H1 (cell line): ENCODE measurements at regions not wholly inside any gene's neighbourhood (a gene's known extent, or its start where the extent isn't known, plus 50 kb on each side); places are given as distances from the start of the nearest gene placed in this dataset.
A peak's percentile ranks its signal among the peaks of the same experiment; 100 is the strongest.

ENCODE experiments used
- CTCF ChIA-PET: fragments of 300-600 bp; sonication (Branson Sonifier 250); formaldehyde crosslinking; loops from one replicate; lab custom pipeline; 2021; ENCODE audit not compliant: partially characterized antibody; lab: Charles Lee
- POLR2A ChIA-PET: fragments of 300-600 bp; sonication (Branson Sonifier 250); formaldehyde crosslinking; loops from one replicate; lab custom pipeline; 2021; ENCODE audit warnings: inconsistent platforms; ENCODE audit not compliant: partially characterized antibody; lab: Charles Lee
- DNase-seq, 2 experiments: peaks; one replicate each; pipeline versions ENCODE4 v3.0.0 to v3.0.0-alpha.2; 2010 to 2022; ENCODE audit warnings: low spot score in 2 of 2, low read depth in 1 of 2, mixed read lengths in 1 of 2
- FAIRE-seq: peaks from 2 replicates; lab custom pipeline; 2011; peaks lifted over from hg19 to GRCh38; lab: Jason Lieb, UNC
- H2AFZ ChIP-seq: 2 replicates; pipeline ENCODE4 v1.8.1; 2012; ENCODE audit warnings: low read length, inconsistent platforms
- H2AK5ac ChIP-seq: 2 replicates; pipeline ENCODE4 v1.6.1; 2013; ENCODE audit warnings: low read depth, low read length
- H2BK120ac ChIP-seq: replicated peaks from 2 replicates; pipeline ENCODE3; 2013; ENCODE audit warnings: low read depth, low read length, inconsistent platforms
- H2BK12ac ChIP-seq: 2 replicates; pipeline ENCODE4 v1.6.1; 2013; ENCODE audit warnings: low read depth, low read length
- H2BK15ac ChIP-seq: 2 replicates; pipeline ENCODE4 v1.6.1; 2013; ENCODE audit warnings: low read length
- H2BK20ac ChIP-seq: 2 replicates; pipeline ENCODE4 v1.6.1; 2013; ENCODE audit warnings: low read length
- H2BK5ac ChIP-seq: 2 replicates; pipeline ENCODE4 v1.6.1; 2013; ENCODE audit warnings: low read depth, low read length
- H3K14ac ChIP-seq: 2 replicates; pipeline ENCODE4 v1.6.1; 2013; ENCODE audit warnings: inconsistent platforms; ENCODE audit not compliant: insufficient read length
- H3K18ac ChIP-seq: 2 replicates; pipeline ENCODE4 v1.6.1; 2013; ENCODE audit warnings: low read length; ENCODE audit errors: extremely low read depth
- H3K23ac ChIP-seq: 2 replicates; pipeline ENCODE4 v1.6.1; 2013; ENCODE audit warnings: inconsistent platforms; ENCODE audit not compliant: insufficient read length
- H3K23me2 ChIP-seq: 2 replicates; pipeline ENCODE4 v1.6.1; 2013; ENCODE audit warnings: low read depth, low read length
- H3K27ac ChIP-seq: 2 replicates; pipeline ENCODE4 v1.6.1; 2011; ENCODE audit warnings: low read depth, low read length, inconsistent platforms
- H3K27me3 ChIP-seq, 4 experiments: replicated peaks in 1 of 4; 1 replicate in 1 of 4; 2 replicates in 3 of 4; pipeline versions ENCODE4 v1.6.1 to v1.8.1; 2011 to 2013; ENCODE audit warnings: low read length in 3 of 4, mild to moderate bottlenecking in 3 of 4, inconsistent platforms in 2 of 4, mixed read lengths in 2 of 4, moderate library complexity in 1 of 4; ENCODE audit not compliant: control insufficient read depth in 3 of 4, insufficient read depth in 3 of 4; ENCODE audit errors: extremely low read depth in 1 of 4
- H3K36me3 ChIP-seq, 4 experiments: 2 replicates each; pipeline versions ENCODE4 v1.6.1 to v1.8.1; 2011 to 2013; ENCODE audit warnings: mild to moderate bottlenecking in 4 of 4, low read length in 3 of 4, moderate library complexity in 2 of 4, control low read depth in 1 of 4, inconsistent platforms in 1 of 4; ENCODE audit not compliant: insufficient read depth in 4 of 4, control insufficient read depth in 2 of 4
- H3K4ac ChIP-seq: replicated peaks from 2 replicates; pipeline ENCODE3; 2013; ENCODE audit warnings: low read length, low read depth, mixed read lengths, inconsistent platforms; ENCODE audit not compliant: insufficient read length
- H3K4me1 ChIP-seq, 4 experiments: replicated peaks in 1 of 4; 1 replicate in 1 of 4; 2 replicates in 3 of 4; pipeline versions ENCODE4 v1.6.1 to v1.8.1; 2011 to 2013; ENCODE audit warnings: low read length in 3 of 4, inconsistent platforms in 2 of 4, mixed read lengths in 1 of 4; ENCODE audit not compliant: insufficient read depth in 4 of 4, control insufficient read depth in 3 of 4
- H3K4me2 ChIP-seq, 2 experiments: 2 replicates each; pipeline versions ENCODE4 v1.6.1 to v1.8.1; 2011 to 2013; ENCODE audit warnings: low read depth in 2 of 2, low read length in 2 of 2, control low read depth in 1 of 2, inconsistent platforms in 1 of 2, mild to moderate bottlenecking in 1 of 2; ENCODE audit not compliant: insufficient read depth in 1 of 2
- H3K4me3 ChIP-seq, 4 experiments: fragments of 200-600, 300-600 bp in 1 of 4; sonication (generic), shearing (Covaris generic), sonication (Bioruptor Twin) in 1 of 4; 2 replicates each; pipeline versions ENCODE4 v1.5.1 to v1.8.1; 2011 to 2016; ENCODE audit warnings: low read length in 4 of 4, low read depth in 3 of 4, control low read depth in 2 of 4, inconsistent platforms in 2 of 4, mild to moderate bottlenecking in 2 of 4, mixed read lengths in 1 of 4, moderate library complexity in 1 of 4; ENCODE audit not compliant: insufficient read depth in 2 of 4; ENCODE audit errors: extremely low read depth in 1 of 4
- H3K56ac ChIP-seq: replicated peaks from 2 replicates; pipeline ENCODE3; 2013; ENCODE audit warnings: low read depth, mild to moderate bottlenecking, mixed read lengths, low read length, inconsistent platforms; ENCODE audit not compliant: insufficient read length
- H3K79me1 ChIP-seq: 2 replicates; pipeline ENCODE4 v1.6.1; 2013; ENCODE audit warnings: low read depth, low read length, control low read depth
- H3K79me2 ChIP-seq, 2 experiments: 2 replicates each; pipeline versions ENCODE4 v1.6.1 to v1.8.1; 2012 to 2013; ENCODE audit warnings: low read length in 2 of 2, mild to moderate bottlenecking in 2 of 2, inconsistent platforms in 1 of 2; ENCODE audit not compliant: insufficient read depth in 2 of 2, control insufficient read depth in 1 of 2
- H3K9ac ChIP-seq, 4 experiments: replicated peaks in 1 of 4; 1 replicate in 1 of 4; 2 replicates in 3 of 4; pipeline versions ENCODE4 v1.6.1 to v1.8.1; 2011 to 2013; ENCODE audit warnings: low read depth in 3 of 4, low read length in 3 of 4, control low read depth in 2 of 4, mild to moderate bottlenecking in 2 of 4, moderate library complexity in 2 of 4, inconsistent platforms in 1 of 4; ENCODE audit errors: extremely low read depth in 1 of 4
- H3K9me3 ChIP-seq, 2 experiments: 2 replicates each; pipeline versions ENCODE4 v1.6.1 to v1.8.1; 2012 to 2013; ENCODE audit warnings: mild to moderate bottlenecking in 2 of 2, moderate library complexity in 2 of 2, control low read depth in 1 of 2, inconsistent platforms in 1 of 2, low read depth in 1 of 2, low read length in 1 of 2, mixed read lengths in 1 of 2; ENCODE audit not compliant: insufficient read depth in 2 of 2
- H4K20me1 ChIP-seq, 2 experiments: replicated peaks in 1 of 2; 2 replicates each; pipeline versions ENCODE3 to v1.8.1; 2011 to 2013; ENCODE audit warnings: inconsistent platforms in 2 of 2, low read length in 2 of 2, mild to moderate bottlenecking in 1 of 2; ENCODE audit not compliant: insufficient read depth in 2 of 2, control insufficient read depth in 1 of 2
- H4K5ac ChIP-seq: 2 replicates; pipeline ENCODE4 v1.6.1; 2013; ENCODE audit warnings: low read length, low read depth, mixed read lengths, inconsistent platforms; ENCODE audit not compliant: insufficient read length
- H4K8ac ChIP-seq: 2 replicates; pipeline ENCODE4 v1.8.0; 2013; ENCODE audit warnings: mild to moderate bottlenecking, moderate library complexity, low read length, inconsistent platforms; ENCODE audit not compliant: insufficient read depth; ENCODE audit errors: extremely low read depth
- H4K91ac ChIP-seq: replicated peaks from 2 replicates; pipeline ENCODE3; 2013; ENCODE audit warnings: low read length, mixed read lengths, inconsistent platforms; ENCODE audit not compliant: insufficient read length
- RXRA ChIP-seq: IDR thresholded peaks from 2 replicates; pipeline ENCODE4 v1.6.1; 2011; ENCODE audit warnings: low read depth, mild to moderate bottlenecking, low read length, moderate library complexity; ENCODE audit not compliant: insufficient read depth
- SIX5 ChIP-seq: IDR thresholded peaks from 2 replicates; pipeline ENCODE4 v1.6.1; 2011; ENCODE audit warnings: mild to moderate bottlenecking, low read depth, low read length
- WGBS, 2 experiments: shearing (Covaris generic) in 1 of 2; methylation state at CpG; one replicate each; pipeline versions ENCODE4 v1.1.6 to v1.1.7; 2013 to 2015; ENCODE audit warnings: low lambda C conversion rate in 2 of 2, mixed read lengths in 2 of 2, inconsistent platforms in 1 of 2, low coverage in 1 of 2, missing lambda C conversion rate in 1 of 2; ENCODE audit not compliant: insufficient replicate concordance in 2 of 2, insufficient coverage in 1 of 2, insufficient read length in 1 of 2; ENCODE audit errors: extremely low coverage in 1 of 2, missing lambda C conversion rate in 1 of 2; 5-methylcytosine and 5-hydroxymethylcytosine counted together
- TF ChIP-seq, protein P1 (sequence below), 3 experiments: IDR thresholded peaks; 1 replicate in 2 of 3; 2 replicates in 1 of 3; pipeline versions ENCODE4 v1.5.1 to v1.6.1; 2011; ENCODE audit warnings: low read length in 3 of 3, mild to moderate bottlenecking in 3 of 3, inconsistent platforms in 2 of 3, low read depth in 1 of 3, moderate library complexity in 1 of 3; ENCODE audit not compliant: insufficient read depth in 1 of 3; ENCODE audit errors: control extremely low read depth in 1 of 3

DNA sequence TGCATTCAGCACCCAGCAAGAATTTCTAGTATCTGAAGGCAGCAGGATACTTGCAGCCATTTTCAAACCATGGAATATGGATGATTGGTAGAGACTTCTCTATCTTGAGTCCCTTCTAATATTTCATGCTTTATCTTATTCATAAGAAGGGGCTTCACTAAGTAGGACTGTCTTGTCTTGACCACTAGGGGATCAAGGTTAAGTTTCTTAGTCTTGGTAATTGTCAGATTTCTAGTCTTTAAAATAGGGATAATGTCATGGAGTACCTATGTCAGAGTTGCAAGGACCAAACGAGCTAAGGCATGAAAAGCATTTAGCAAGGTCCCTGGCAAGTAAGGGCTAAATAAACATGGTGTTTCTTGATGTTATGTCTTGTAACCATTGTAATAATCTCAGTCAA, 68.5 kb upstream of the ESR1 start:
- no peak for DNase-seq
- Histone ChIP-seq H3K79me2 (no peaks in the 10 kb centered on the region), H4K8ac (no peak overlapping the region), H3K36me3 (no peaks in the 10 kb centered on the region), H4K5ac (no peak overlapping the region), H3K79me1 (no peaks in the 10 kb centered on the region), H2AFZ (no peak overlapping the region), H3K4ac (no peak overlapping the region), H2BK120ac (no peak overlapping the region), H3K9me3 (no peaks in the 10 kb centered on the region), H3K4me2 (no peak overlapping the region), H2BK5ac (no peak overlapping the region), H2BK20ac (no peak overlapping the region), H2BK15ac (no peak overlapping the region), H3K27me3 (no peaks in the 10 kb centered on the region), H3K4me1 (no peaks in the 10 kb centered on the region), H3K9ac (no peak overlapping the region)
- CTCF ChIA-PET: interaction anchor here (0.9 to 1.6 kb wide), 9 partner anchors 9 to 153 kb away, joined by 3 to 6 read pairs (median 4); no protein-coding TSS in a partner anchor
- TF ChIP-seq, protein P1, sequence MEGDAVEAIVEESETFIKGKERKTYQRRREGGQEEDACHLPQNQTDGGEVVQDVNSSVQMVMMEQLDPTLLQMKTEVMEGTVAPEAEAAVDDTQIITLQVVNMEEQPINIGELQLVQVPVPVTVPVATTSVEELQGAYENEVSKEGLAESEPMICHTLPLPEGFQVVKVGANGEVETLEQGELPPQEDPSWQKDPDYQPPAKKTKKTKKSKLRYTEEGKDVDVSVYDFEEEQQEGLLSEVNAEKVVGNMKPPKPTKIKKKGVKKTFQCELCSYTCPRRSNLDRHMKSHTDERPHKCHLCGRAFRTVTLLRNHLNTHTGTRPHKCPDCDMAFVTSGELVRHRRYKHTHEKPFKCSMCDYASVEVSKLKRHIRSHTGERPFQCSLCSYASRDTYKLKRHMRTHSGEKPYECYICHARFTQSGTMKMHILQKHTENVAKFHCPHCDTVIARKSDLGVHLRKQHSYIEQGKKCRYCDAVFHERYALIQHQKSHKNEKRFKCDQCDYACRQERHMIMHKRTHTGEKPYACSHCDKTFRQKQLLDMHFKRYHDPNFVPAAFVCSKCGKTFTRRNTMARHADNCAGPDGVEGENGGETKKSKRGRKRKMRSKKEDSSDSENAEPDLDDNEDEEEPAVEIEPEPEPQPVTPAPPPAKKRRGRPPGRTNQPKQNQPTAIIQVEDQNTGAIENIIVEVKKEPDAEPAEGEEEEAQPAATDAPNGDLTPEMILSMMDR (IDR thresholded peaks at IDR 0.05; ENCODE audit: control extremely low read depth in 1 of 3, insufficient read depth in 1 of 3, low read depth in 1 of 3, low read length in 3 of 3): peak in 1 of 3 experiments; percentile 19; a peak in 1 of 4 replicates
- TF ChIP-seq SIX5: no peak
- no peak for TF ChIP-seq RXRA
- TF ChIP-seq, all 59 proteins: peak for 1
- H3K18ac ChIP-seq: no peak overlapping the region
- H4K91ac ChIP-seq: no peak overlapping the region
- no peak overlapping the region for H3K27ac ChIP-seq
- no peak overlapping the region for H2BK12ac ChIP-seq
- no peaks in the 10 kb centered on the region for H4K20me1 ChIP-seq
- POLR2A ChIA-PET: no interaction called here
- no peak overlapping the region for H3K4me3 ChIP-seq
- no peak overlapping the region for H3K56ac ChIP-seq
- no peaks in the 10 kb centered on the region for H3K23me2 ChIP-seq
- H2AK5ac ChIP-seq: no peak overlapping the region
- WGBS, 2 experiments: 93% methylated on average over 1 of the region's 1 CpG; no CpG with 5 or more reads in 1 of the 2 experiments
- H3K14ac ChIP-seq: no peak overlapping the region
- no peak overlapping the region for H3K23ac ChIP-seq
- FAIRE-seq: no peak
